Activated CD8-positive, alpha-beta memory T cell treated with anti-CD3 and anti-CD28 coated beads for 36 hours (primary cell): ENCODE measurements at regions not wholly inside any gene's neighbourhood (a gene's known extent, or its start where the extent isn't known, plus 50 kb on each side); places are given as distances from the start of the nearest gene placed in this dataset.
"Not testable (repeated sequence)": the region's sequence is repeated elsewhere in the genome, so short reads cannot be mapped to it uniquely, and the experiment has no call there.

ENCODE experiments used
- CTCF ChIA-PET: fragments of 350-600 bp; sonication (Branson Sonifier 250); formaldehyde crosslinking; loops from one replicate; lab custom pipeline; 2021; ENCODE audit warnings: antibody characterized with exemption; lab: Charles Lee
- POLR2A ChIA-PET: fragments of 350-600 bp; sonication (Branson Sonifier 250); formaldehyde crosslinking; loops from one replicate; lab custom pipeline; 2021; ENCODE audit warnings: antibody characterized with exemption; lab: Charles Lee

DNA sequence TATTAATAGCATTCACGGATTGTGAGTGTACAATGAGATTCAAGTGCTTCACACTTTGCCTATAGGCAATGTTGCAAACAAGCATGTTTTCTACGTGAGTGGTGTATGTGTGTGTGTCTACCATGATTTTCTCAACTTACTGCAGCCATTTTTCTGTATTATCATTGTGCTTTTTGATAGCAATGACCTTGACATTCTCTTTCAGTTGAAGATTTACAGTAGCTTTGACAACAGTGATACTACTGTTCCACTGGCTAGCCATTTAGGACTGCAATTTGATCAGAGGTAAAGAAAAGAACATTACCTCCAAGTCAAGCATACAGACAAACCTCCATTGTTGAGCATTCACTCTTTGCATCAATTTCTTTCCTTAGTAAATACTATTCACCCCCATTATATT, 297.0 kb downstream of the MAN2A1 start:
- ChIA-PET POLR2A (no interaction called here), CTCF (no interaction called here)

DNA sequence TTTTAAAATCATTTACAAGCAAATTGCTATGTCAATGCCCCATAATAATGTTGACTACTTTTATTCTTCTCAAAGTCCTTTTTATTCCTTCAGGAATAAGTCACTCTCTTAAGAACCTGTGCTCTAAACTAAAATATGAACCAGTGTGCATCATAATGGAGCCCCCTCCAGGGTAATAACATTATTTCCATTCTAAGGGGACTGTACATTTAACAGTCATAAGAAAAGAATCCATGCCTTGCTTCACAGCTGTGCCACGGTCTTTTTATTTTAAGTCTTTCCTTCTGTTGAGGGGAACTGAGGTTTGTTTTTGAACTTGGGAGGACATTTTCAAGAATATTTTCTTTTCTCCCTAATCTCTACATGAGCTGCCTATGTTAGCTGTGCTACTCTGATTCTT, 297.6 kb downstream of the MAN2A1 start:
- ChIA-PET CTCF (interaction anchor here (0.5 kb wide), 1 partner anchor 8 kb away, joined by 3 read pairs; no protein-coding TSS in a partner anchor), POLR2A (no interaction called here)

DNA sequence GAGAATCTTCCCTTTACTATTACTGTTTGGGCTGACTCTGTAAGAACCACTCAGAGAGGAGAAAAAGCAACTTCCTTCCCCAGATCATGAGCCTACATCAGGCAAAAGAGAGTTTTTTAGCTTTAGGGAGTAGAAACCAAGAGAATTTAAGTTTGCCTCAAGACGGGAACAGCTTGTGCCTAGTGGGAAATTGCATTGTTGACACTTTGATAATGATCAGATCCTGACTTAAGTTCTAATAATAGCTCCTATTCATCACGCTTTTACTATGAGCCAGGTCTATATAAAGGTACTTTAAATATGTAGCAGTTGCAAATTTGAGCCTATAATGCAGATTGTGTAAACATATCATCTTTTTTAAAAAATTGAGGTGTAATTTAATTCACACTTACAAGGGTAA, 298.2 kb downstream of the MAN2A1 start:
- ChIA-PET CTCF (interaction anchor here (0.5 kb wide), 1 partner anchor 8 kb away, joined by 3 read pairs; no protein-coding TSS in a partner anchor), POLR2A (no interaction called here)

DNA sequence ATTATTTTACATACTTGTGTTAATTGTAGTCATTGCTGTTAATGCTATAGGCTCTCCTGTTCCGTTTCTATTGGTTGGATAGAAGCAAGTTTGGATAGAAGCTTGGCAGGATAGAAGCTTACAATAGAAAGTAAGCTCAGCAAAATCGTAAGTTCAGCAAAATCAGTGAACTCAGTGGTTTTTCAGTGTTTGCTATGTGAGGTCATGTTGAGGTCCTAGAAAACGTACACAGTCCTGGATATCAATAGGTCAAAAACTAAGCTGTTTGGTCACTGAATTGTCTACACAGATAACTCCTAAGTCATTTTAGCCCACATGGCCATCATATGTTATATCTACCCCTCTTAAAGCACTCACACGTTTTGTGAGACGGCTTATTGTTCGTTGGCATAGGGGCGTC, 299.4 kb downstream of the MAN2A1 start:
- ChIA-PET CTCF (no interaction called here), POLR2A (no interaction called here)

DNA sequence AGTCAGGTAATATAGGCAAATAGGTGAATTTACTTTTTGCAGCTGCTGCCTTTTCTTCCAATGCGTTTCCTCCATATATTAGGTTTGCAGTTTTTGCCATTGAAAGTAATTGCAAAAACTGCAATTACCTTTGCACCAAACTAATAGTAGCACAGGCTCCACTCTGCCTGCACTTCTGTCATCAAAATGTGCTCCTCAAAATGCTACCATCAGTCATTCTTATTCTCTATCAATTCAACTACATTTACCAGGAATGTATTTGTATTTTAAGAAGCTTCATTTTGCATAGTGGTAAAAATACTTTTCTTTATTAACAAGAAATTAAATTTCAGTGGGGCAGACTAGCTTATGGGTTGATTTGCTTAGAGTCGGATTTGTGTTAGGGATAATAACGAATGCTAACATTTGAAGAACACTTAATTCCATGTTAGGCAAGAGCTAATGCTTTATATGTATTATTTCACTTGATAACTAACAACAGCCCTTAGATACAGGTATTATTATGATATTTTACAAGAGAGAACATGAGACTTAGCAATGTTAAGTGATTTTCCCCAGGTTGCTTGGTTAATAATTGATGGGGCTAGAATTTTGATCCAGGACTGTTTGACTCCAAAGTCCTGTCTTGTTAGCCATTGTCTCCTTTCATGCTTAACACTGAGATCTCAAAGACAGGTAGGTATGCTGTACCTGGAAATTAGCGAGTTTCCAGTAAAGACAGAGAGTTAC, 300.4 kb downstream of the MAN2A1 start:
- ChIA-PET CTCF (no interaction called here), POLR2A (no interaction called here)

DNA sequence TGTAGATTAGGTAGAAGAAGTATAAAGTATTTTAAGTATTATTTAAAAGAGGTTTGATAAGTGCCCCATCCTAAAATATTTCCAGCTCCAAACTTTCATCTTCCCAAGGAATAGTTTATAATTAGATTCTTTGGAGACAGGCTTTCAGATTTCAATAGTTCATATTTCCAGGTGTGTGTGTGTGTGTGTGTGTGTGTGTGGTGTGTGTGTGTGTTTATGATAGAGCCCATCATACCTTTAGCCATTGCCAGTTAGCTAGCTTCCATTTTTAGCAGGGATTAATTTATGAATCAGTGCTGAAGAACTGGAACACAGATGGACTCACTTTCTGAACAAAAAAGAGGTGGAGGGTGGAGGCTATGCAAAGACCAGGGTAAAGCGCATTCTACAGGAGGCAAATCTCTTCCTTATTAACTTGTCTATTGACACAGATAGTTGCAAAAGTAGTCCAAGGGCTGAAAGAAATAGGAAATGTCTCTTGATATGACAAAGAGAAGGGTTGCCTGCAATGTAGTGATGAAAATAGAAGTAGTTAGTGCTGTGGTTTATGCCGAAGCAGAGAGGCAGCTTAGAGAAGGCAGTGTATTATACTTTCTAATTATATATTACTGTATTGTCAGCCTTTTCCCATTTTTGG, 301.1 kb downstream of the MAN2A1 start:
- CTCF ChIA-PET = interaction anchor here (0.7 kb wide), 1 partner anchor 322 kb away, joined by 3 read pairs; no protein-coding TSS in a partner anchor
- POLR2A ChIA-PET = no interaction called here

DNA sequence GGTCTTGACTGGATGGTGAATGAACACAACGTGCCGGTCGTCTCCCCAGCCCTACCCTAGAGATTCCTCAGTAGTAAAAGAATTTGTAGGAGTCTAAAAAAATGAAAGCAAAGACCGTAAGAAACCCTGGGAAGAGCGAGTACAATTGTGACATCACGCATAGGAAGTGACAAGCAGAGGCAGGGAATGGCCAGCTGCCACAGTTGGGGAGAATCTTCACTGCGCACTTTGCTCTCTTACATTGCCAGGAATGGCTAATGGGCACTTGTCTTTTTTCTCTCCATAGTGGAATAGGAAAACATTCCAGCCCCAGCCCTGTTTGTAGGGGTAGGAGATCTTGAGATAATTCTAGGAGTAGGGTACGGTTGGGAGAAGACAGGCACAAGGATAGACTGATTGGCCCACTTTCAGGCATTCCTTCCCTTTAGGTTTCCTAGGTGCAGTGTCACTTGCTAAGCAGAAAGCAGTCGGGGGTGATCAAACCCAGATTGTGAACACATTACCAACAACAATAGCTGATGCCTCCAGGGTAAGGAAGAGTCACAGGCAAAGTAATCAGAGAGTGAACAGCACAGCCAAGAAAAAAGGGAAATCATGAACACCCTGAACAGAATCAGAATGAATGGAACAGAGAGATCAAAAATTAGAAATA, 302.7 kb downstream of the MAN2A1 start:
- ChIA-PET POLR2A (no interaction called here), CTCF (no interaction called here)

DNA sequence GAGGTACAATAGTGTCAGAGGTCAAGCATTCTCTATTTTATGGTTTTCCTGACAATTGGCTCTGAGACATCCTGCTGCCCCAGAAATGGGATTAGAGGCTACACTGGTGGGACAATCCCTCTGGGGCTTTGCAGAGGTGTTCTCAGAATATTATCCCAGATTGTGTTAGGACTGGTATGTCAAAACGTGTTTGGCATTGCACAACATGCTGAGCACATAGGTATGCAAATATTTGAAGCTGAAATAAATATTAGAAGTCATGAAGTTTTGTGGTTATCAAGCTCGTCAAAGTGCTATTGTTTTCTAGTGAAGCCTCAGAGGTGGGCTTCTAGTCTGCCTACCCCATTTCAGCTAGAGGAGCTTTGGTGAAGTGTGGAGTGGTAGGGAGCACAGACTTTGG, 304.4 kb downstream of the MAN2A1 start:
- ChIA-PET POLR2A (no interaction called here), CTCF (no interaction called here)

DNA sequence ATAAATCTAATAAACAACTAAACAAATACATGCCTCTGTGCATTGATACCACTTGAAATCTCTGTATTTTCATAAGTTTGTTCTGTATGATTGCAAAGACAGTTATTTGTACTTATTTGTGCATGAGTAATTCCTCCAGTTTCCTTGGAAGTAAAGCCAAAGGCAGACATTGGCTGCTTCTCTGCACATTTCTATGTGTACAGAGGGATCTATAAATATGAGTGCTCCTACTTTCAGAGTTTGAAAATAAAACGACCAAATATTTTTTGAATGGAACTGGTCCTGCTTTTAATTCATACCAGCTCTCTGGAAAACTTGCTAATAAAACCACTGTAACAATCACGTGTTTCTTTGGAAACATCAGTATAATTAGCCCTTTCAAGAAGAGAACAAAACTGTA, 306.5 kb downstream of the MAN2A1 start:
- CTCF ChIA-PET = no interaction called here
- POLR2A ChIA-PET = no interaction called here

DNA sequence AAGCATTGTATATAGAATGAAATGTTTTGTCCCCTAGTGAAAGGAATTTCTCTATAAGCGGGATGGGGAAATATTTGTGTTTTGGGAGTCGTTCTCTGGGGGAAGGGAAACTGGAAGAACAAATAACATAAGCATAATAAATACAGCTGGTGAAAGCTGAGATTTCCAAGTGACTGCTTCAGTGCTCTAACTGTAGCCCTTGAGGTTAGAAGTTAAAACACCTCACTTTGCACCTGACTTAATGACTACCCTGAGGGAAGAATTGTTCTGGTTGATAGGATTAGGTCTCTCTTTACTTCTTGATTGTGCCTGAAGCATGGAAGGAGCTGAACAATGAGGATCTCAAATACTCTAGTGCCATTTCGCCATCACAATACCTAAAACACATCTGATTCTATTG, 307.4 kb downstream of the MAN2A1 start:
- ChIA-PET POLR2A (no interaction called here), CTCF (no interaction called here)

DNA sequence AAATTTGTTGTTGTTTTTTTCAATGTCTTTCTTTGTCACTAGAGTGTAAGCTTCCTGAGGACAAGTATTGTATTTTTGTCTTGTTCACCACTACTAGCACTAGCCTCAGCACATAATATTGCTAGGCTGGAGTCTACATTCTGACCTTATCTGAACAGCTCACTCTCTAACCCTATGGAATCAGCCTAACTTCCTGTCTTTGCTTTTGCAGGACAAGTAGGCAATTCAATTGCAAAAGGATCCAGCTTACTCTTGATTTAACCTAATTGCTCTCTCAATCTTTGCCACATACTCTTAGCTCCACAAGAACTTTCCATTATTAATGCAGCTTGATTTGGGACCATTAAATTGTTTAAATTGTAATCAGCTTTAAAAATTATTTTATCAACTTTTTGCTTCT, 308.5 kb downstream of the MAN2A1 start:
- ChIA-PET POLR2A (no interaction called here), CTCF (no interaction called here)

DNA sequence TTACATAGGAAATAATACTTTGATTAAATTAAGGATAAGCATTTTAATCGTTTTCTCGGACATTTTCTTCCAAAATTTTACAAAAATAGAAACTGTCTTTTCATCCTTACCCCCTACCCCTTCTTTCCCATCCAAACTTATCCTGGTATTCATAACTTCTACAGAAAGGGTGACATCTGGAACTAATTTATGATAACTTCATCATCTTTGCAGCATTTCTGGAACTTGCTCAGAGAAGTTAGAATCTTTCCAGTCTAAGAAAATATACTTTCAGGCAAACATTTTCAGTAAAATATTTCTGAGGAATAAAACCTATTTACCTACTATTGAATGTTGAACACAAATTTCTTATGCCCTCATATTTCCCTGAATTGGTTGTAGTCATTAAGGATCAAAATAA, 309.0 kb downstream of the MAN2A1 start:
- POLR2A ChIA-PET = no interaction called here
- CTCF ChIA-PET = no interaction called here

DNA sequence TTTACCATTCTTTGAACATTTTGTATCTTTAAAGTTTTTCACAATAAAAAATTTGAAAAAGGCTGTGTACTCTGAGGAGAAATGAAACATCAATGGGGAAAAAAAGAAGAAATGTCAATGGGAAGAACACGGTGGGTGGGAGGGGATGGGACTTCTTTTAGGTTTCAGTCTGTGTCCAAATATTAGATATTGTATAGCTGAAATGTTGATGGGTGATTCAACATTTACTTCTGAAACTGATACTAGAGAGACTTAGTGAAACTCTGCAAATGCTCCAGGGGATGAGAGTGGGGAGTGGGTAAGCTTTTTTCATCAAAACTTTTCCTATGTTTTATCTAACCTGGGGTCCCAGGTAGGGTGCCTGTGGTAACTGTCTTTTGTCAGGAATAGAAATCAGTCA, 311.9 kb downstream of the MAN2A1 start:
- CTCF ChIA-PET = no interaction called here
- POLR2A ChIA-PET = no interaction called here

DNA sequence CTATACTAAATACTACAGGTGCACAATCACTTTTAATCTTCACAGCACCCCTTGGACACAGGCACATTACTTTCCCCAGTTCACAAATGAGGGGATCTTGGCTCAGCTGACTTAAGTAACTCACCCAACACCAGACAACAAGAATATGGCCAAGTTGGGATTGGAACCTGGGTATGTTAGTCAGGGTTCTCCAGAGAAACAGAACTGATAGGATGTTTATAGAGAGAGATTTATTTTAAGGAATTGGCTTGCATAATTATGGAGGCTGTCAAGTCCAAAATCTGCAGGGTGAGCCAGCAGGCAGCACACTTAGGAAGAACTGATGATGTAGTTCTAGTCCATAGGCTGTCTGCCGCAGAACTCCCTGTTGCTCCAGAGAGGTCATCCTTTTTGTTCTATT, 312.9 kb downstream of the MAN2A1 start:
- POLR2A ChIA-PET = no interaction called here
- CTCF ChIA-PET = no interaction called here

DNA sequence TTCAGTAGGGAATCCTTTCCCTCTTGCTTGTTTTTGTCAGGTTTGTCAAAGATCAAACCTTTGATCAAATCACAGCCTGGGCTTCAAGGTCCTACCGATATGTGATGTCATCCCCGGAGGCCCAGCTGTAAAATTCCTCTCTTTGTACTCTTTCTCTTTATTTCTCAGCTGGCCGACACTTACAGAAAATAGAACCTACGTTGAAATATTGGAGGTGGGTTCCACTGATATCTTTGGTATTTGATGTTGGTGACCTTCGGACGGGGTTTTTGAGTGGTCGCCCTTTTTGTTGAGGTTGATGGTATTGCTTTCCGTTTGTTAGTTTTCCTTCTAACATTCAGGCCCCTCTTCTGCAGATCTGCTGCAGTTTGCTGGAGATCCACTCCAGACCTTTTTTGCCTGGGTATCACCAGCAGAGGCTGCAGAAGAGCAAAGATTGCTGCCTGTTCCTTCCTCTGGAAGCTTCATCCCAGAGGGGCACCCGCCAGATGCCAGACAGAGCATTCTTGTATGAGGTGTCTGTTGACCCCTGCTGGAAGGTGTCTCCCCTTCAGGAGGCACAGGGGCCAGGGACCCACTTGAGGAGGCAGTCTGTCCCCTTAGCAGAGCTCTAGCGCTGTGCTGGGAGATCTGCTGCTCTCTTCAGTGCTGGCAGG, 316.3 kb downstream of the MAN2A1 start:
- POLR2A ChIA-PET, CTCF ChIA-PET: not testable (repeated sequence)

DNA sequence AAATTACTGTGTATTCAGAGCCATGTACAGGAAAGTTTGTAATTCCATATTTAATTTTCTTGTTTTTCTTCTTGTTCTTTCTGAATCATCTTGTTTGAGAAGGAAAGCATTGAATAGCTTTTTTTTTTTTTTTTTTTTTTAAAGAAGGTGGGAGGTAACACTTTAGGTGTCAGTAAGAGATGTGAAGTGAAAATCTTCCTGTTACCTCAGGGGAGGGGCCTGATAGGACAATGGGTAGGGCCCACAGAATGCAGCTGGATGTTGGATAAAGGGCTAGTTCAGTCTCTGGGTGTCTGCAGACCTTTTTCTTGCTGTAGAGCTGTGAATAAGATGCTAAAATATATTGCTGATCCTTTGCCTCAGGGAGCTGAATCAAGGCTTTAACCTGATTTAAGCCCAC, 317.4 kb downstream of the MAN2A1 start:
- CTCF ChIA-PET = interaction anchor here (0.7 kb wide), 1 partner anchor 388 kb away, joined by 4 read pairs; no protein-coding TSS in a partner anchor
- POLR2A ChIA-PET = no interaction called here

DNA sequence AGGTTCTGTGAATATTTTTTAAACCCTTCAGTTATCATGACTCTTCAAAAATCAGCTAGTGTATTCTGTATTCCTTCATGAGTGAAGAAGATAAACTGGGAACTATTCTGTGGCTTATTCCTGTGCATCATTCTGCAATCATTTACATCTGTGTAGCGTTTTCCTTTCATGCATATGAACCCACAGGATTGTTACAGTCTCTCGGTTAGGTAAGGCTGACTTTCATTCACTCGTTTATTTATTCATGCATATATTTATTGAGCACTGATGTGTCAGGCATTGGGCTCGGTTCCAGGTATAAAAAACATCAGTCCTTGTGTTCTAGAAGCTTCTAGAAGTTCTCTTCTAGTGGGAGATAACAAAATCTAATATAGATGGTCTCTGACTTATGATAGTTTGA, 318.4 kb downstream of the MAN2A1 start:
- POLR2A ChIA-PET = no interaction called here

DNA sequence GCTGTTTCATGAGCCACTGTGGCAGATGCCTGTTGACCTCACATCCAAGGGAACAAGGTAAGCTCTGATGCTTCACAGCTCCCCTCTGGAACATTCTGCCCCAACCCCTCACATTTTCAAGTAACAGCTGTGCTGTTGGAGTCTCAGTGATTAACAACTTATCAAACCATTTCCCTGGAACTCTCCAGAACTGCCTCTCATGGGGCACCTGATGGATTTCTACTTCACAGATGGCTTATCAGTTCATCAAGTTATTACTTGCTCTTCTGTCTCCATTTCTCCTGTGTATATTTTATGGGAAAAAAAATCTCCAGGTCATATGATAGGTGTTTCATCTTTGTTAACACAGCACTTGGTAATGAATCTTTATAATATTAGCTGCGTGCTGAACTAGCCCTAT, 322.4 kb downstream of the MAN2A1 start:
- CTCF ChIA-PET = no interaction called here
- POLR2A ChIA-PET = no interaction called here

More for the DNA sequence above, 318.4 kb downstream of the MAN2A1 start:
- CTCF ChIA-PET = no interaction called here

DNA sequence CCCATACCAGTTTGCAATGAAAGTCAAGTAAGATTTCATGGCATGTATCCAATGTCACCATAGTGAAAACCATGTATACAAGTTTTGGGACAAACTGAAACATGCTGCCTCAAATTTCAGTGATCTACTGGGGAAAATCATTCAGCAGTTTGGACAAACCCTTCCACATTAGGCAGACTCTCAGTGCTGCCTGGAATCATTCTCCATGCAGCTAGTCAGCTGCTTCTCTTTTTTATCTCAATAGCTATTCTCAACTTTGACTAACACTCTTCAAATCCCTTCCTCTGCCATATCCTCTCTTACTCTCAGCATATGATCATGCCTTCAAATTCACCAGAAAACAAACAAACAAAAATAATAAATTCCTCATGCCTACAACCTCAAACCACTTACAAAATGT, 323.3 kb downstream of the MAN2A1 start:
- CTCF ChIA-PET = no interaction called here
- POLR2A ChIA-PET = no interaction called here

DNA sequence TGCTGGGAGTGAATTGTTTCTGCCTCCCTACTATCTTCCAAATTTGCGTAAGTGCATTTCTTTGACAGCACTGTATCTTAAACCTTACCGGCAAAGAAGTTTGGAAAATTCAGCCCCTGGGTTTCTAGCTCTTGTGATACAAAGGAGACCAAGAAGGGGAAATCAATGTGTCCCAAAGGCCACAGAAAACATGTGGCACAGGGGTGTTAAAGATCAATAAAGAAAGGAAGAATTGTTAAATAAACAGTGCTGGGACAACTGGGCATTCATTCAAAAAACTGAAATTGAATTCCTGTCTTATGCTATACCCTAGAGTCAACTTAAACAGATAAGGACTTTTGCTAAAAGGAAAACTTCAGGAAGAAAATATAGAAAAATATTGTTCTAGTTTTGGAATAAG, 328.1 kb downstream of the MAN2A1 start:
- ChIA-PET POLR2A (no interaction called here), CTCF (no interaction called here)
